ENCODE measurements at regions not wholly inside any gene's neighbourhood (a gene's known extent, or its start where the extent isn't known, plus 50 kb on each side); places are given as distances from the start of the nearest gene placed in this dataset.

DNA sequence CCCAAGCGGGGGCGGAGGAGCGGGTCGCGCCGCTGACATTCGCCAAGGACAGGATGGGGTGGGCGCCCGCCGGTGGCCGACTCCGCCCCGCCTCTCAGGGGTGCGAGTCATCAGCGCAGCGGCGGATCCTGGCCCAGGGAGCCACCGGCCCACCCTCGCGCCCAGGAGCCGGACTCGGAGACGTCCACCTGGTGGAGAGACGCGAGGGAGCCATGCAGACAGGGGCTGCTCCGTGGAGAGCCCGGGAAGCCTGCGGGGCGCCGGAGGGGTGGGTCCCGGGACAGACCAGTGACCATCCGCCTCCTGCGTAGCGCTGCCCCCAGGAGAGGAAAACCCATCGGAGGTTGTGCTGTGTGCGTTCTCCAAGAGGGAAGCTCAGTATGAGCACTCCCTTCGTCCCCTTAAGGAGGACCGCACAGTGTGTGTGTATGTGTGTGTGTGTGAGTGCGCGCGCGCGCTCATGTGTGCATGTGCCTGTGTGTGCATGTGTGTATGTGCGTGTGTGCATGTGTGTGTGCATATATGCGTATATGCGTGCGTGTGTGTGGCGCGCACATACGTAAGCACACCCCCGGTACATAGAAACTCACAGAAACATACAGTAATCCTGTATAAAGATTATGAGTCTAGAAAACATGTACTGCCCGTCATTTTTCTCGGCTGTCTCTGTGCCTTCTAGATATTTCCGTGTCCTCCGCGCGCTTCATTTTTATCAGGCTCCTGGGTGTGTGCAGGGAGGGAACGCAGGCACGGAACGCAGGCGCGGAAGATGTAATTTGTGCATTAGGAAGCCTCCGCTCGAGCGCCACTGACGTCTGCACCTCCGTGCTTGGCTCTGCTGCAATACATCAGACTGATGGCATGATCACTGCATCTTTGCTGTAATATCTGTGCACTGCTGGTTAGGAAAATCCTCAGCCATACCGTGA, 158.9 kb downstream of the TBXT start:
- no peak for DNase-seq

DNA sequence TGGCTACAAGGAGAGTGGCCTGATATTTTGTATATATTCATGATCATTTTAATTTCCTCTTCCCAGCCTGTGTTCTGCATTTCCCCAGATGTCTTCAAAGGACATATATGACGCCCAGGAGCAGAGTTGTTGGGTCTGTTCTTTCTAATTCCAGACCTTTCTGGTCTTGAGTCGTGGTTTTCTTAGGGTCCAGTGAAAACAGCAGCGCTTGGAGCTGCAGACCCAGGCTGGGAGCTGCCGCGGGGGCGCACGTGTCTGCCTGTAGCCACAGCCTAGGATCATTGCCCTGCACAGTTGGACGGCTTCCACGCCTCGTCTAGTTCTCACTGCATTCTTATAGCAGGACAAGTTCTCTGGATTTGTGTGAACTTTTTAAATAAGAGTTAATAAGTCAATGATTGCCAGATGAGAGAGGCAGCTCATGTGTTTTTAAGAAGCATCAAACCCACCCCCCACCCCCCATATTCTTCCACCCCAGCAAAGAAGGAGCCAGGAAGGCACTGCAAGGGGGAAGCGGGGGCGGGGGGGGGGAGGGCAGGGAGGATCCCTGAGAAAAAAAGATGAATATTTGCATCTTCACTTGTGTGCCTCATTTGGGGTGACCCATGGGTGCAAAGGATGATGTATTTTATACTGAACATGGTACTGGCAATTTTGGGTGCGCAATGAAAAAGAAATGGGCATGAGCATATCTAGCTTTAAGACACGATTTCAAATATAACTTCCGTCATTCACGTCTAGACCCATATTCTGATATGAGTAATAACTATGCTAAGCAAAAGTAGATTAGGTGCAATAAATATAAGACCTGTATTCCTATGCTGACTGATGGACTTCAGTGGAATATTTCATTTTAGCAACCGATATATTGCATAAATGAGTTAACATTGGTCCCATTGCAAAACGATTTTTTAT, 160.0 kb downstream of the TBXT start:
- no peak for DNase-seq

DNA sequence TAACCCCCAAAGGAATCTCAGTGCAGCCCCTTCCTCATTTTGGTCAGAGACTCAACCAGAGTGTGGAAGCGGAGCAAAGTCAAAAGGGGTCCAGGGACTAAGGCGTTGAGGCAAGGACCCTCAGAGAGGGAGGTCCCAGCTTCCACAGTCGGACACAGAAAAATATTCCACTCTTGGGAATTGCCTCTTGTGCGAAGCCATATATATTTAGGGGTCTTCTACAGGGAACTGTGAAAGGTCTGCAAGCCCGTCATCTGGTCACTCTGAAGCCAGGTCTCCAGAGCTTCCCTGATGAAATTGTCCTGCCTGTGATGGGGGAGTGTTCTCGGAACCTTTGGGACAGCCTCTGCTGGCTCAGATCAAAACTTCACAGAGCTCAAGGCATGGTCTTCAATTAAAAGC, 160.8 kb downstream of the TBXT start:
- no peak for DNase-seq

DNA sequence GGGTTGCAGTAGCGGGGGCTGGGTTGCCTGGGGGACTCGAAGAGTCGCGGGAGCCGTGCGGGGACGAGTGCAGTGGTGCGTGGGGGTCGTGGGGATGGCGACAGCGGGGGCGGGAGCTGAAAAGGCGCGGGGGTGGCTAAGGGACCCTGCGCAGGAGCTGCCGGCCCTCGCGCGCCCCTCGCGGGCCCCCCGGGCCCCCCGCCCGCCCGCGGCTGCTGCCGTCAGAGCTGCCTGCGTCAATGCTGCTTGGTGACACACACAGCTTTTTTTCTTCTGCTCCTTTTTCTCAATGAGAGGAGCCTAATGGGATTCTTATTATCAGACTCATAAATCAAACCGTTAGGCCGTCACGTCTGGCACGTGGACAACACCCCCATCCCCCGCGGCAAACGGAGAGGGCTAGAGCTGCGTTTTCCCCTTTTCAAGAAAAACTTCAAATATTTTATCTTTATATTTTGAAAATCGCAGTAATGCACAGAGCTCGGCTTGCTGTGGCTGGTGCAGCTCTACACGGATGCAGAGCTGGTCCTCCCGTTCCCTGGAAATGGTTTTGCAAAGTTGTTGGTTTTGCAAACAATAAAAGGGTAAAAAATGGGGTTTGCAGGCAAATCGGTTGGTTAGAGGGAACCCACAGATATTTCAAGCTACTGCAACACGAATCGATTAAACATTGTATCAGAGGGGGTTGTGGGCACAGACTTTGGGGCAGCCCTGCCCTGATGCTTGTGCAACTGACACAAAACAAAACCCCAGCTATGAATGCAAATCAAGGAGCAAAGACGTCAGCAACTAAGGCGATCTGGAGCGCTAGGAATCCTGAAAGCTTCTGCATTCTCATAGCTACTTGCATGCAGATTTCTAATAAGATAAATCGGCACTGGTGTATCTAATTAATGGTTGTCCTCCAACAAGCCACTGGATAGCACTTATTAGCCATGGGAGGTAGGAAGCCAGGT, 161.4 kb downstream of the TBXT start:
- no peak for DNase-seq

DNA sequence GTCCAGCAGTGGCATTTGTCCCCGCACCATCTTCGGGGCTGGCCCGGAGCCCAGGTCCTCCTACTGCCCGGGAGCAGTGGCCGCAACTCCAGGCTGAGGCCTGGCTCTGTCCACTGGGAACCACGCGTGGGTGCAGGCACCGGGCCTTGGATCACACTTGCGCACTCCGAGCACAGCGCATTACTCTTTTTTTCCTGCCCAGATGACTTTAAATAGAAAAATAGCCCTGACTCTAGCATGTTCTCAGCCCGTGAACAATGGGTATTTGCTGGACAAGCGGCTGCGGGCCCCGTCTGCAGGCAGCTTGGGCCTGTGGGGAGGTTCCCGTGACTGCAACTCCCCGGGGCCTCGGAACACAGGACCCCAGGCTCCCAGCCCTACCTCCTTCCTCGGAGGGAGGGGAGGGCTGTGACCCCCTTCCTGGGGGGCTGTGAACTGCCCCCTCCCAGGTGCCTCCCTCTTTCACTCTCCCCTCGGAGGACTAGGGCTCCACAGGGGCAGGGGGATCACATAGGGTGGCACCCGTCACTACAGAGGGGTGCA, 162.2 kb downstream of the TBXT start:
- no peak for DNase-seq

DNA sequence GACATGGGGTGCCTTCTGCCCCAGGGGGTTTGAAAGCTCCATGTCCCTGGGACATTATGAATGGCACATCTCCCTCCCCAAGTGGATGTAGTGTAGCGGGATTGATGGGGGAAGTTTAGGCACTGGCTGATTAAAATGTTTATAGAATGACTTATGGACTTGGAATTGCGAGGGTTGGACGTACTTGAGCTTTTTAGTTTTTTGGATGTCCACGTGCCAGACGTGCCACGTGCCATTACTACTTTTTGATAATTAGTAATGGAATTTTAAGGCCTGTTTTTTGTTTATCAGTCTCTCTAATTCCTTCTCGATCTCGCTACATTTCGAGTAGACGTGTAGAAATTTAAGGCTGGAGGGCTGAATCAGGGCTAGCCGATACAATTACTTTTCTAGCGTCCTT, 162.8 kb downstream of the TBXT start:
- DNase-seq, result no peak

DNA sequence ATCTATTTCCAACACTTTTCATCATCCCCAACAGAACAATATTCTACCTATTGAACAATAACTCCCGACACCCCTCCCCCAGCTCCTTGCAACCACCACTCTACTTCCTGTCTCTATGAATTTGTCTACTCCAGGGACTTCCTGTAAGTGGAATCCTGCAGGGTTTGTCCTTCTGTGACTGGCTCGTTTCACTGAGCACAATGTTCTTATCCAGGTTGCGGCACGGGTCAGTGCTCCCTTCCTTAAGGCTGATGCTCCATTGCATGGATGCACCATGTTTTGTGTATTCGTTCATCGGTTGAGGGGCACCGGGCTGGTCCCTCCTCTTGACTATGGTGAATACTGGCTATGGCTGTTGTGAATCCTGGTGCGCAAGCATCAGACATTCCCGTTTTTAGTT, 163.2 kb downstream of the TBXT start:
- DNase-seq, result no peak

DNA sequence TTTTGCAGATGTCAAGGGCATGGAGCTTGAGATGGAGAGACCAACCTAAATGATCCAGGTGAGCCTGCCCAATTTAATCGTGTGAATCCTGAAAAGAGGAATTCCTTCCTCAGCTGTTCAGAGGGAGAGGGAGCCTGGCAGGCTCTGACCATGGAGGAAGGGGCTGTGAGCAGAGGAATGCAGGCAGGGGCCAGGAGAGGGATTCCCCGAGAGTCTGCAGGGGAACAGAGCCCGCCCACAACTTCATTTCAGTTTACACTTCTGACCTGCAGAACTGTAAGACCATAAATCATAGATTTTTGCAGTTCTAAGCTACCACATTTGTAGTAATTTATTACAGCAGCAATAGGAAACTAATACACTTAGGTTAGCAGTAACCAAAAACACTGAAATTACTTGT, 164.1 kb downstream of the TBXT start:
- DNase-seq, result no peak

DNA sequence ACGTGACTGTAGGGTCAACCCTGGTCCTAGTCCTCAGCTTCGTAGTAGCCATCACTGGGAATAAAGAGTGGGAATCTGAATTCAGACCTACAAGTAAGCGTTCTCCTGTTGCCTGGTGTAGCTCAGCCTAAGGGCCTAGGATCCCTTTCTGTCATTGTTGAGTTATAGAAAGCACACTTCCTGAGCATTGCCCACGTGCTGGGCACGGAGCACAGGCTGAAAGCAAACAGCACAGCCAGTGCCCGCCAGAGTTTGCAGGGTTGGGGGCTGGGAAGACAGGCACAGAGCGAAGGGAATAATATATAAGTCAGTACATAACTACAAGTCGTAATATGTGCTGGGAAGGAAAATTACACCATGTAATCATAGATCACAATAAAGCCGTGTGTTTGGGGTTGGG, 166.3 kb downstream of the TBXT start:
- no peak for DNase-seq

DNA sequence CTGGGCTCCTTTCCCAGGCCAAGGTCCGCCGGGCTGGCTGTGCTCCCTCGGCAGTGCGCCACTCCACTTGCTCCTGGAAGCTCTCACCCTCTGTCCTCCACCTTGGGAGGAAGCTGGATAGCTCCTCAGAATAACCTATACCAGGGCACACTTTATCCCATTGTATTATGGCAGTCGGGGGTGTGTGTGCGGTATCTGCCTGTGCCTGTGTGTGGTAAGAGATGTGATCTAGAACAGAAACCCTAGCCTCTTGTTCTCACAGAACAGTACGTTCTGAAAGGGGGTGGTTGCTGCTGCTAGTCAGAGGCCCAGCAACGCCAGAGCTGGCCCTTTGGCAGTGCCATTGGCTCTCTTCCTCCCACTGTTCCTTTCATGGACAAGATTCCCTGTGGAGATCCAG, 168.4 kb downstream of the TBXT start:
- DNase-seq, result no peak

DNA sequence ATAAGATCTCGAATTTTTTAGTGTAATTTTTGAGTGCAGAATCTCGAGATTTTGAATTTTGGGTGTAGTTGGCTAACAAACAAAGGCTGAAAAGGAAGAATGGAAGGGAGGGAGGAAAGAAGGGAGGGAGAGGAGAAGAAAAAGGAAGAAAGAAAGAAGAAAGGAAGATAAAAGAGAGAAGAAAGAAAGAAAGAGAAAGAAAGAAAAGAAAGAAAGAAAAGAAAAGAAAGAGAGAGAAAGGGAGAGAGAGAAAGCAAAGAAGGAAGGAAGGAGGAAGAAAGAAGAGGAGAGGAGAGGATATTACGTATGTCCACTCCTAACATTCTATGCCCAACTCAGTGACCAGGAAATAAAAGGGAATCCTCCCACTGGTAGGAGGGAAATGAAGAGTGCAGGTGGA, 169.6 kb downstream of the TBXT start:
- DNase-seq, result no peak

DNA sequence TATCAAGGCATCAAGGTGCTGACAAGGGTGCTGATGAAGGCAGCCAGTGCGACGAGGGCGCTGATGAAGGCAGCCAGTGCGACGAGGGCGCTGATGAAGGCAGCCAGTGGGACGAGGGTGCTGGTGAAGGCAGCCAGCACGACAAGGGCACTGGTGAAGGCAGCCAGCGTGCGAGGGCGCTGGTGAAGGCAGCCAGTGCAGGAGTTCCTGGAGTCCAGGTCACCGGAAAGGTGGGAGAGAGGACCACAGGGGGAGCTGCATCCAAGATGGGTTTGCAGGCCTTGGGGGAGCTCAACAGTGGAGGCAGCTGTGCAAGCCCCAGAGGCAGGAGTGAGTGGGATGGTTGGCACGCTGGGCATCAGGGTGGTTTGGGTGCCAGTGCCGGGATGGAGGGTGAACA, 176.3 kb downstream of the TBXT start:
- DNase-seq, result no peak

DNA sequence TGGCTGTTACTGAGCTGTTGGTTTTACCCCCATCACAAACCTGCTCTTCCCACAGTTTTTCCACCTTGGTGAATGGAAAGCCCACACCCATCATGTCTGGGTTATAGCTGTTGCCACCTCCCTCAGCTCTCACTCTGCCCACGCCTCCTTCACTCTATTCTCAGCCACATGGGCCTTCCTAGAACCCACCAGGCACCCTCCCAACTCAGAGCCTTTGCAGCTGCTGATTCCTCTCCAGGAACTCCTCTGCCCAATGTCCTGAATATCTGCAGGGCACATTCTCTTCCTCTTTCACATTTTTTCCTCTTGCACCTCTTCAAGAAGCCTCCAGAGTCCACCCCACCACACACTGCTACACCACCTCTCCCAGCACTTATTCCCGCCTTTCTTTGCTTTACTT, 177.4 kb downstream of the TBXT start:
- DNase-seq, result no peak

DNA sequence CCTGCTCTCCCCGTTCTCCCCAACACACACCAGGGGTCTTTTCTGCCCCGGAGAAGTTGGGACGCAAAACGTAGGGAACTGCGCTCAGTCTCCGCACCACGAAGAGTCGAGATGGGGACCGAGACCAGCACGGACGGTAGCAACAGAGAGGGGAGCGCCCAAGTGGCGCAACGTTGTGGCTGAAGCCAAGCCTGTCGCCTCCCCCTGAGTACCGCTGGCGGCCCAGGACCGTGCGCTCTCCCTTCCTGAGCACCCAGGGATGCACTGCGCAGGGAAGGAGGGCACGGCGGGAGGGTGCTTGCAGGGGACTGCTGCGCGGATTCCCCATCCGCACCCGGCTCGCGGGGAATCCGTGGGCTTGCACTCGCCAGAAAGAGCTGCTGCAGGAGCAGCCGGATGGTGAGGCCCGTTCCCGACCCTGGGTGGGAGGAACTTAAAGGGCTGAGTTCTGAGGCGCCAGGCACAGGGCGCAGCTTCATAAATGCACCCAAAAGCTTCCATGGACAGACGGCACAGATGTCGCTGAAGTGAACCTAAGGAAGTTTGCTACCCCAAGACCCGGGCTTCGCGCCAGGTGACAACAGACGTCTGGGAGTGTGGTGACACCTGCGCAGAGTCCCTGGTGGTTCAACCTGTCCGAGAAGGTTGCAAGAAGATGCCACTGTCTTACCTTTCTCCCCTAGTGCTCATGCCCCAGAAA, 178.7 kb downstream of the TBXT start:
- no peak for DNase-seq

DNA sequence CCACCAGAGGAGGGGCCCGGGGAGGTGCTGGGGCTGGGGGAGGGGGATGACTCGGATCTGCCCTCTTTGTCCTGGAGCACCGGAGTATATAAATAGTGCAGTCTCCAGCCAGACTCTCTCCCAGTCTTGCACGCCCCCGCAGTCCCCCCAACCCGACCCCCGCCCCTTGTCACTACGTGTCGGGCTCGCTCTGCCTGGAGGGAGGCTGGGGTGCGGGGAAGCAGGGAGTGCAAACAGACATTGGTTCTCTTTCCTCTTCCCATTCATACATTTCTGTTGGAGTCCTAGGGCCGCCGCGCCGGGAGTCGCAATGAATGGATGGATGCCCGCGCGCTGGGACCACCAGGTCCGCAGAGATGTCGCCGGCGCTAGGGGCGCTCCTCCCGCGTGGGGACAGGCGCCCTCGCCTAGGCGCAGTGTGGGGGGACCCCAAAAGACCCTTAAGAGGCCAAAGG, 179.3 kb downstream of the TBXT start:
- DNase-seq, result no peak

DNA sequence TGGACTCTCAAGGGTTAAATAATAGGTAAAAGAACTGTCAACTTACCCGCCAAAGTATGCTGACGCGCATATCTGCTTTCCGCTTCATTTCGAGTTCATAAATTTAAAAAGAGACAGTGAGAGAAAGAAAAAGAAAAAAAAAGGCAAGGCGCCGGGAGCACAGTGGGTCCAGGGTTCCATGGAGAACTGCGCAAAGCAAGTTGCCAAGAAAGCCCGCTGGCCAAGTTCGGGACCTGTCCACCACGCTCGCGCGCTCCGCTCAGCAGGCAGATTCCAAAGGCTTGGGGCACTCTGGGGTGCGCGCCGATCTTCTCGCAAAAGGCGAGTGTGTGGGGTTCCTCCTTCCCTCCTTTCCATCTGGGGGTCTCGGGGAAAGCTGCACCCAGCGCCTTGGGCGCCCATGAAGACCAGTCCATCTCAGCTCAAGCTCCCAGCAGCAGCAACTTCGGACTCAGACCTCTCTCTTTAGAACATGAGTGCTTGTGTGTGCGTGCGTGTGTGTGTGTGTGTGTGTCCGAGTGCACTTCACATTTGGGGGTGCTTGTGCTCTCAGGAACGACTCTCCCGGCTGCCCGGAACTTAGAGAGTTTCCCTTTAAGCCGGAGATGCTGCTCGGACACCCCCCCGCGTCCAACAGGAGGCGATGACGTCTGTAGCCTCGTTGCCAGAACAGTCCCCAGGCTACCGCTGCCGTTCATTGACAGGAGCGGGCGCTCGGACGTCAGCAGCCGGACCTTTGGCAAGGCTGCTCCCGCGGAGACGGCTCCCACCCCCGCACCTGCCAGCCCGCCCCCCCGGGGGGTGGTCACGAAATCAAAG, 180.0 kb downstream of the TBXT start:
- DNase-seq, result no peak

DNA sequence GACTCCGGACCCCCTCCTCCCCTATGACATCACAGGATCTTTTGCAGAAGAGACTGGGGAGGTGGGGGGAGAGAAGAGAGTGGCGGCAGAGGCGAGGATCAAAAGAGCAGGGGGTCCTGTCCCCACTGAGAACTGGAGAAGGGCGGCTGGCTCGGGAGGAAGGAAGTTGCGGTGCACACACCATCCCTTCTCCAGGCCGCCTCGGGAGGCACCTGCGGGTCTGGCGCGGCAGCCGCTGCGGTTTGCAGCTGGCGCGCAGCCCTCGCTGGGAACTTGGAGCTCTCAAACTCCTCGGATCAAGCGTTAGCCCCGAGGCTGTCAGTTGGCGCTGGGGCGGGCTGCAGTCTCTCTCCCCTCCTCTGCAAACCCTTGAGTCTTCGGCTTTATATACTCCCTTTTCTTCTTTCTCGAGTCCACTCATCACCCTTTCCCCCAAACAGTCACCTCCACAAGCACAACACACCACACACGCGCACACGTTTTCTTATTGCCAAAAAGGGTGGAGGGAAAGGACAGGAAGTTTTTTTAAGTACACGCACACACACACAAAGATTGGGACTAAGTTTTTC, 180.7 kb downstream of the TBXT start:
- no peak for DNase-seq

DNA sequence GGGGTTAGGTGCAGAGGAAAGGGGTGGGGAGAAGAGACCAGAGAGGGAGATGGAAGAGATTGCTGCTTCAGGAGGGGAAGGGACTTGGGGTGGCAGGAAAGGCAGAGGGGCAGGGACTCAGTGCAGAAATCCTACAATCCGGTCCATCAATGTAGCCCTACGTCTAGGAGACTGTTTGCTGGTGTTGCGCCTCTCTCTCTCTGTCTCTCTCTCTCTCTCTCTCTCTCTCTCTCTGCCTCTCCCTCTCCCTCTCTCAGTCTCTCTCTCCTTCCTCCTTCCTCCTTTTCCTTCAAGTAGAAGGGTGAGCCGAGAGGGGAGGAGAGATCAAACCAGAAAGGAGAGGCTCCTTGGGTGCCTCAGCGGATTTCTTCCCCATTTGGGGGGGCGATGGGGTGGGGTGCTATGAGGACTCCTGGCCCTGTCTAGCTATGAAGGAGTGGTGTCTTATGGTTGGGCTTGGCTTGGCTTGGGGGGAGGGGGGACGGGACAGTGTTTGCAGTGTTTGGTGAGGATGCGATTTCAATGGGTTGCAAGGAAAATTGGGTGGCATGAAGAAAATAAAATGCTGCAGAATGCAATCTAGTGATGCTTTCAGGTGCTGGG, 181.2 kb downstream of the TBXT start:
- DNase-seq, result no peak

DNA sequence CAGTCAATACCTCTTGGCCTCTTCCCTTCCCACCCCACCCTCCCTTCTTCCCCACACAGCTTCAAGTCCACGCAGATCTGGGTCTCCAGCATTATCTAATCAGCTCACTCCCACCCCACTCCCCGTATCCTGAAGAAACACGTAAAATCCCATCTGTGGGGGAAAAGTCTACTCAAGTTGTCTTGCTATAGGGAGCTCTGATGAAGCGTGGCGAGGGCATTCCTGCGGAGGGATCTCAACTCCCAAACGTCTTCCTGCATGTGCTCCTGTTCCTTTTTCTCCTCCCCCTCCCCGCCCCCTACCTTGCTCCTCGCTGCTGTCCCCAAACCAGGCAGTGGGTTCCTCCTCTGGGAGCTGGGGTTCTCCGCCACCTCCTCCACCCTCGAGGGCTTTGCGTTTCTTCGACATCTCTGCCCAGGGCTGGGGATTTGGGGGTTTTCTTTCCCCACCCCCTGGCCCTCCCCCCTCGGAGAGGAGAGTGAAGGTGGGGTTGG, 181.8 kb downstream of the TBXT start:
- DNase-seq, result no peak

DNA sequence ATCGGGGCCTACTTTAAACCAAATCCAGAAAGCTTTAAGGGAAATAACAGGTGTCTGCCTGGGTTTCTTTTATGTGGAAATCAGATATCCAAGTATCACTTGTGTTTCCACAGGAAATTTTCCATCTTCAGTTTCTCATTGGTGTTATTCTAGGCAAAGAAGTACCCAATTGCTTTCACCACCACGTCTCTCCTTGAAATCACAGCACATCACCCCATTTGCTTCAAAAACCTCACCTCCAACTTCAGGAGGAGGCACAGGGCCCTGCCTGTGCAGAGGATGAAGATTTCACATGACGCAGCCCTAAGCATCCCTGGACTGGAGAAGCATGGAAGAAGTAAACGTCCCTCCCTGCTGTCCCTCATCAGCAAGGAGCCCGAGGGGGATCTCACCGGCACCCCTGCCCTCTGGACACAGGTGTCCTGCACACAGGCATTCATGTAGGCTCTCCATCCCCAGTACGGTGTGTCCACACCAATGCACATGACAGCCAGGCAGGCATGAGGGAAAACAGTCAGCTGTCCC, 182.3 kb downstream of the TBXT start:
- no peak for DNase-seq

All from activated CD4-positive, alpha-beta T cell treated with anti-CD3 and anti-CD28 coated beads, Interleukin-2, Interleukin-6, amounts not matched to agents 100 ng/mL and 50 ng/mL, durations not matched to agents 16 hours and 8 hours (primary cell).